HG02759 (cell line): ENCODE measurements at regions not wholly inside any gene's neighbourhood (a gene's known extent, or its start where the extent isn't known, plus 50 kb on each side); places are given as distances from the start of the nearest gene placed in this dataset.

ENCODE experiments used
- ATAC-seq: cut with Tn5 transposase; IDR thresholded peaks from one replicate; pipeline ENCODE4 v1.9.1; 2021; ENCODE audit warnings: mild to moderate bottlenecking, moderate library complexity; ENCODE audit not compliant: unreplicated experiment

DNA sequence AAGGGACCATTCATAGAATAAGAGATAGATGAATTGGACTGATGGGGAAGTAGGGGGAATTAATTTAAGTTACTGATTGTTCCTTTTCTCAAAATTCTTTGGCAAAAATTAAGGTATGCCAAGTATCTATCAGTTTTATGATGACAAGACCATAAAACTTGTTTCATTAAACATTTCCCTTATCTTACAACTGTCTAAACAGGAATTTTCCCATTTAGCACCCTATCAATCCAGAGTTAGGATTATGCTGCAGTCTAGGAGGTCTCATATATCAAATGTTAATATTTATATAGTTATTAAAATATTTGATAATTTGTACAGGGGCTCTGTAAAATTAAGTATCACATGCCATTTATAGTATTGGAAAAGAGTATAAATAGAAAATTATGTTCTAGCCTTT, 51.5 kb upstream of the ARID1B start:
- no peak for ATAC-seq

DNA sequence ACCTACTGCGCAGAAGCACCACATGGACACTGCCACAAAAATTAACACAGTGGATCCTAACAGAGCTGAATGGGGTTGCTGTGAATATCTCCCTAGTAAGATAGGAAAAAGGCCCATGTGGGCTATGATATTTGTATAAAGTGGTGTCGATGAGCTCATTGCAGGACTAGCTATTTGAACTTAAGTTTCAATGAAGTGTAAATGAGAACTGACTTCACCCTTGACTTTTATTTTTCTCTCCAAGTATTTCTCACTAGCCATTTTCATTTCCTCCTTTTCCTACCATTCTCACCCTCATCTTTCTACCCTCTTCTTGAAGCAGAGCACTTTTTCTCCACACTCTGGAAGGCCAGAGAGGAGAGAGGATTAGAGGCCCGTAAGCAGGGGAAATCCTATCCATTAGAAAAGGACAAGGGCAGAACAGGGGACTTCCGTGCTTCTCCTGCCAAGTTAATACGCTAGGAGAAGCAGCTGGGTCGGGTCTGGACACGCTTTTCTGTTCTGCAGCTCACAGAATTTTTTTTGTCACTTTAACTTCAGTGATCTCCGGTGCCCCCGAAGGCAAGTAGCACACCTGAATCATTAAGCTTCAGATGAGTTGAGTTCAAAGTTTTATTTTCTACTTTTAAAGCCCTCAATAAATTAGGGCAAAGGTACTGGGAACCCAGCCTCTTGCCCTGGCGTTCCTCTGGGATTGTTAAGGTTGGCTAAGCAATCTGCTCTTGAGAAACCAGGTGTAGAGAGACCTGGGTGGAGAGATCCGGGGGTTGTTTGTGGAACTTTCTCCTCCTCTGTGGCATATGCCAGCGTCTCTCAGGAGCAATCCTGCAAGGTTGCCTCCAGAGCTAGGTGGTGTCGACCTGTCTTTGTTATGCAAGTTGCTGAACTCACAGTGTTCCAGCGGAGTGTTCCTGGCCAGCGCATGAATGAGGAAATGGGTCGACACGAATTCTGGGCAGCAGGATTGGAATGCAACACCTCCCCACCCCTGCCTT, 56.2 kb upstream of the ARID1B start:
- peak; percentile 41 for ATAC-seq

DNA sequence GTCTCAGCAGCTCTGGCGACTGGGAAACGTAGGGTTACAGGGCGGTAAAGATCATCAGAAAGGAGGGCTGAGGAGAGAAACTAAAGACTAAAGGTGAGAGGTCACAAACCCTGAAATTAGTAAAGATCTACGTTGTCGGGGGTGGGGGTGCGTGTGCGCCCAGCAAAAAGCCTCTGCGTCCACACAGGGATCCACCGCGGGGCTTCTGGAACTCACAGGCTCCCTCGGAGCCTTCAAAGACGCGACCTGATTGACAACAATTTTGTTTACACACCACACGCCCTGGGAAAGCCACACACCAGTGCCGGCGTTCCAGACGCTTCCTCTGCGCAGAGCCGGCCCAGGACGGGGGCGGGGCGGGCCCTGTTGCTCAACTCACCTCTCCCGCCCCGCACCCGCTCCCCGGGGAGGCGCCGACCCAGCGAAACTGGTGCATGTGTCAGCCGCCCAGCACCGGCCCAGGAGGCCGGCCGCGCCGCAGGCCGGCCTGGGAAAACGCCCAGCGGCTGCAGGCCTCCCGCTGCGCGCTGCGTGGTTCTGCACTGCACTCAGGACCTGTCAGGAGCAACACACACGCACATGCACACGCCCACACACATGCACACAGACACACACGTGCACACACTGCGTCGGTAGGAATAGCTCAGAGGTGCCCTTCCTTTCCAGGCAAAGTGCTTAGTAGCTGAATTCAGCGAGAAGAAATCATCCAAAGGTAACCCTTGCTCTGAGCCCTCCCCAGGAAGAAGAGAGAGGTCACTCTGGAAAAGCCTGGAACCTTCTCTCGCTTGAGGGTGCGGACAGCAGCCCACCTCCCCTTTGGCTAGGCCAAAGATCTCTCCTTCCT, 57.2 kb upstream of the ARID1B start:
- ATAC-seq: peak; percentile 90

DNA sequence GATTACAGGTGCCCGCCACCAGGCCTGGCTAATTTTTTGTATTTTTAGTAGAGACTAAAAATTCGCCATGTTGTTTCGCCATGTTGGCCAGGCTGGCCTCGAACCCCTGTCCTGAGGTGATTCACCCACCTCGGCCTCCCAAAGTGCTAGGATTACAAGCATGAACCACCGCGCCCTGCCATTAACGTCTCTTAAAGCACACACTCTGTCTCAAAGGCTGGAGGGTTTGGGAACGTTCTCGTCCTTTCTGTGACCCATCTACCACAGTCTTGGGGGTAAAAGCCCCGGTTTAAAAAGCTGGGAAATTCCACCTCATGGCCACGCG, 57.8 kb upstream of the ARID1B start:
- ATAC-seq: no peak

DNA sequence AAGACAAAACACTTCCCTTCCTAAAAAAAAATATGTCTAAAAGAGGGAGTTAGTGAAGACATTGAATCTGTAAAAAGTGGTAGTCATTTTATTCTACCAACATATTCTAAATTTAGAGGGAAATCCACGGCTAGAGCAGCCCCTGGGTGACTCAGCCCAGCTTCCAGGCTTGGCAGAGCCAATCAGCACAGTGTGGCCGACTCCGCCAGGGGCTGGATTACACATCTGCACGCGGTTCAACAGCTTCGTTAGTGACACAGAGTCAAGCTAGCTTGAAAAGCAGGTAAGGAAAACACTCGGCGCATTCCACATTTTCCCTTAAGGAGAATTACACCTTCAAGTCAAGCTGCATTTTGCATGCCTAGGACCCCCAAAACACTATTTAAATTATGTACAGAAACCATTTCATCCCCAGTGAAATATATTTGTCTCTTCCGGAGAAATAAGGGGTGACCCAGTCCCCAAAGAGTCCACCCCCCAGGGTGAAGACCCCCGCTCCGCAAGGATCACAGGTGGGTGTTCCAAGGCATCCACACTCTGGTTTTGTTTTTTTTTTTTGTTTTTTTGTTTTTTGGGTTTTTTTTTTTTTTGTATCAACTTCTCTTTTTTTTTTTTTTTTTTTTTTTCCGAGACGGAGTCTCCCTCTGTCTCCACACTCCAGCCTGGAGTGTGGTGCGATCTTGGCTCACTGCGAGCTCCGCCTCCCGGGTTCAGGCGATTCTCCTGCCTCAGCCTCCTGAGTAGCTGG, 58.4 kb upstream of the ARID1B start:
- no peak for ATAC-seq

DNA sequence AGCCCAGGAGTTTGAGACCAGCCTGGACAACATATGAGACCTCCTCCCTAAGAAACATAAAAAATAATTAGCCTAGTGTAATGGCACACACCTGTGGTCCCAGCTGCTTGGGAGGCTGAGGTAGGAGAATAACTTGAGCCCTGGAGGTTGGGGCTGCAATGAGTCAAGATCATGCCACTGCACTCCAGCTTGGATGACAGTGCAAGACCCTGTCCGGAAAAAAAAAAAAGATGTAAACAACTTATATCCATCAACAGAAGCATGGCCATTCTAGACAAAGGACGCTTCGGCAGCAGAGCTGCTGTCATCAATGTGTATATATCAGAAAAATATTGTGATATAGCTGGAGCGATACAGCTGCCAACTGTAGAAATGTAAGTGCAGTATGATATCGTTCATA, 59.6 kb upstream of the ARID1B start:
- ATAC-seq: no peak

DNA sequence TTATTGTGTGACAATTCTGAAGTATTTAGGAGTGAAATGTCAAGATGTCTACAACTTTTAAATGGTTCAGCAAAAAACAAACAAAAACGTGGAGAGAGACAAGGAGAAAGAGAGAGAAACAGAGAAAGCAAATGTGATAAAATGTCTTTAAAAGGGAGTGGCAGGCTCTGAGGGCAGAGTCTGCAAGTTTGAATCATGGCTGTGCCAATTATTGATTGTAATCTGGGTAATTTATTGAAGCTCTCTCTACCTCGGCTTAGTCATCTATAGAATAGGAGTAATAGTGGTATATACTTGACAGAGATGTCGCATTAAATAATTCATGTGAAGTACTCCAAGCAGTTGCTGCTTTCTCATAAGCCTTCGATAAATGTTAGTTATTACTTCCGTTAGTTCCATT, 61.3 kb upstream of the ARID1B start:
- ATAC-seq: no peak

DNA sequence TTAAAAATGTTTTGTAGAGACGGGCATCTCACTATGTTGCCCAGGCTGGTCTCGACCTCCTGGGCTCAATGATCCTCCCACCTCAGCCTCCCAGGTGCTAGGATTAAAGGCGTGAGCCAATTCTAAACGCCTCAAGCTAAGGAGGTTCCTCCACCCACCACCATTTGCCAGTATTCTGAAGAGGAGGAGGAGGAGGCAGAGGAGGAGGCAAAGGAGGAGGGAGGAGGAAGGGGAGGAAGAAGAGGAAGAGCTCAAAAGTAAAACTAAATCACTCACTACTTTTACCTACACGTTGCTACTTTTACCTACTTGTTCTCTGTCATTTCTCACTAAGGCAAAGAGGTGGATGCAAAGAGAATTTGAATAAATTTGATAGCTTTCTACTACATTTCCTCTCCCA, 63.6 kb upstream of the ARID1B start:
- no peak for ATAC-seq

DNA sequence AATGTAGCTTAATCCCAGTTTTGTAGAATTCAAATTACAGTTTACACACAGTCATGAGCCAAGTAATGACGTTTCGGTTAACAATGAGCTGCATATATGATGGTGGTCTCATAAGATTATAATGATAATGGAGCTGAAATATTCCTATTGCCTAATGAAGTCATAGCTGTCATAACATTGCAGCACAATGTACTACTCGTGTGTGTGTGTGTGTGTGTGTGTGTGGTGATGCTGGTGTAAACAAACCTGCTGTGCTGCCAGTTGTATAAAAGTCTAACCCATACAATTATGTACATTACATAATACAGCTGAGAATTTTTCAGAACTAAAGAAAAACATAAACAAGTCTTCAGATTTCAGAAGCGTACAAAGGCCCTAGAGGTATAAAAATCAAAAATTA, 66.7 kb upstream of the ARID1B start:
- no peak for ATAC-seq

DNA sequence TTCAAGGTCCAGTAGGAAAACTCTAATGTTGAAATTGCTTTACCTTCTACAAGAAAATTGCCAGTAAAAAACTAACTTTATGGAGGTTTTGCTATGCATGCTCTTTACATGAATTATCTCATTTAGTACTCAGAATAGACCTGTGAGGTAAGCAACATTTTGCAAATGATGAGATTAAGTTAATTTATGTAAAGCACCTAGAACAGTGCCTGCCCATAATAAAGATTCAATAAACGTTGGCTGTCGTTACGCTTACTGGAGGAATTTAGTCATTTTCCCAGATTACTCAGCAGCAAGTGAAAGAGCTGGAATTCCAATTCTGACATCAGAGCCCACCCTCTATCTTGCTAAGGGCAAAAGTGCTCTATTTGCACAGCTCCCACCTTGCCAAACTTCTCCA, 69.4 kb upstream of the ARID1B start:
- no peak for ATAC-seq

DNA sequence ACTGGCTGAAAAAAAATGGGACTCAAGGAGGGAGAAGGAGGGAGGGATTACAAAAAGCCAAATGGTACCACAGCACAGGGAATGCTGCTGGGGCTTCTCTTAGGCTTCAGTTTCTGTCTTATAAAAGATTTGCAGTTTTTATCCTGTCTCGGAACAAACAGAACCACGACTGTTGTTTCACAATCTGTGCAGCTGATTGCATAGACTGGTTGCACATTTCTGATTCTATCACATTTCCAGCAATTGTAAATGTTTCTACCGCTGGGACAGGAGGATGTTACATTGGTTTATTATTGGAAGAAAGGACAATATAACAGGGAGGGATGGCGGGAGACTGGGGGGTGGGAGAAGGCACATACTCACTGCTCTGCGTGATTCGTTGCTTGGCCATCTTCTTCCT, 73.5 kb upstream of the ARID1B start:
- ATAC-seq: no peak

DNA sequence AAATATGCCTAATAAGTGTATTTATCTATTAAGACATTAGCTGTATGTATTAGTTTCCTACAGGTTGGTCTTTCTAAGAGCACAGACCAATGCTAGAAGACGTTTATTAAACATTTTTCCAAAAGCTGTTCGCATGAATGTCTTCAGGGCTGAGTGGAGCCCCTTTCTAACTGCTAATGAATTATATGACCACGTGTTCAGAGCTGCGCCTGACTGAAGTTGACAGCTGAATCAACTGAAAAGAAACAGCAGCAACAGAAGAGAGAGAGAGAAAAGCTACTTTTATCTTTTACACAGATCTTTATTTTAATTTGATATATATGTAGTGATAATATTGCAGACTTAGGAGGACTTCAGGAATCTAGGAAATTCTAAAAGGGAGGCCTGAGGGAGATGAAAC, 75.2 kb upstream of the ARID1B start:
- no peak for ATAC-seq

DNA sequence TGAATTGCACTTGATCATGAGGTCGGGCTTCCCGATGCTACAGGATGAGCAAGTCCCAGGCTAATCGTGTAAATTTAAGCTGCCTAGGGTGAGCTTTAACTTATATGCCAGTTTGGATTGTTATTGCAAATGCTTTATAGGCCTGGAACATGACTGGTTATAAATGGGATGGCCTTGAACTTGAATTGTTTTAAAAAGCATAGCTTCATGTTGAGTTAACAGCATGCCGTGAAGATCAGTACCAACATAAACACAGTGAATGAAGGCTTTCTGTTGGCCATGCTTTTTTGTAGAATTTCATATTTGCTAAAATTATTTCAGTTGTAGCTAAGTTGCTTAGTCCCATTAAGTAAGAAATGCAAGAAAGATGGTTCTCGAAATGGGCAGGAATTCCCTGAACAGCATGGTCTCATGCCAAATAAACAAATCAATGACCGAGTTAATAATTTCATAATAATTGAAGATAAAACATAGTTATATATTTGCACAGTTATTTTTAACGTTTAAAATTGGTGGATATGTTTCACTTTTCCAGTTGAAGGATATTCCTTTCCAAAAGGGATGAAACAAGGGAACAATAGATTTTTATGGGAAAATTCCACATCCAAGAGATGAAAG, 76.6 kb upstream of the ARID1B start:
- ATAC-seq: no peak

DNA sequence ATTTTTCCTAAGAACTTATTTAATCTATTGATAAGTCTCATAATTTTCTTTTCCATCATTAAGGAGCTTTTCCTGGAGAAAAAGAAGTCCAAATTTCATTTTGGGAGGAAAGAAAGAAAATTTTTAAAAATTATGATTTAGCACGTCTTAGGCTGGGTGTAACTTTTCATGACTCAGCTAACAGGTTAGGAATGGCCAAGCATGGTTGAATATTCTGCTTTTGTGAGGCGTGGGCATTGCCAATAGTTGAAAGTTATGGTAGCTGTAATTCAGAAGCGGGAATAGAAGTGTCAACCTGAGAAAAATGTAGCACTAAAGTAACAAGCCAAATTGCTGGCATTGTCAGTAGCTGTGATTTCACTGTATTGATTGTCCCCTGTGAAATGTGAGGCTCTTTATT, 77.2 kb upstream of the ARID1B start:
- no peak for ATAC-seq

DNA sequence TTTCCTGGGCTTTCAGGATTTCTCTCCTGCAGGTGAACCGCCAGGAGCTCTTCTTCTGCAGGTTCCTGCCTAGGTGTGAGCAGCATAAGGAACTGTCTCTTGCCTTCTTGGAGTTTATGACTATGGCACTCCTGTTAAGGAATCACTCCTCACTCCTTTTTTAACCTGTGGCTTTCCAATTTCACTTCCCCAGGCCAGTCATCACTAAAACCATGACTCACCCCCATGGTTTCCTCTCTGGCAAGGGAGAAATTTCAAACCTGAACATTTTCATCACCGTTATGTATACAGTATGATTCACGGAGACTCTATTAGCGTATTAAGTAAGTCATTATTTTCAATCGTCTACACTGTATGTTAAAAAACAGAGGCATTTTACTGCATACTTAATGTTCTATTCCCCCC, 78.2 kb upstream of the ARID1B start:
- ATAC-seq: peak; percentile 51

DNA sequence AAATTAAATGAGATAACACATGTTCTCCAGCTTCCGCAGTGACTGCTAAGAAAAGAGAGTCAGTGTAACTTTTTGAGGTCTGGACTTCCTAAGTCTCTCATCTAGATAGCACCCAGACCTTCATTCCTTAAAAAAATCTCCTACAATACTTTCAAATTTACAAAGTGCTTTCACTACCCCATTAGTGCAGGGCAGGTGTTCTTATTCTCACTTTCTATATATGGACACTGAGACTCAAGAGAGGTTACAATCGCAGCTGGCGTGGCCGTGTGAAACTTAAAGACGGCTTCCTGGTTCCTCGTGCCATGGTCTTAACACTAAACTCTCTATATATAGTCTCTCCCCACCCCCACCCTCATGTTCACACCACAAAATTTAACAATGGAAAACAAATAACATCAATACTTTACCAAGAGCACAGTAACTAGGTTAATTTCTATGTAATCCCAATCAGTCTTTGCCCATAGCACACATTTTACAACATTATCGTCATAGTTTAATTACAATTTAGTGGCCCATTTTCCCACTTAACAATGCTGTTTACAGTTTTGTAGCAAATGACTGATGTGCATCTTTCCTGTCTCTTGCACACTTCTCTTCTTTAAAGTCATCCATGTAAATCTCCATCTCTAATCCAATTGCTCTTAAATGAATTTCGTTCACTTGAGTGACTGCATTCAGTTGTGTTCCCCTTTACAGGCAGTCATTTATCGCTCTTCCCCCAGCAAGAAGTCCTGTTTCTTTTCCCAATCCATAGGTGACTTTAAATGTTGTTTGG, 78.8 kb upstream of the ARID1B start:
- ATAC-seq: peak; percentile 77

DNA sequence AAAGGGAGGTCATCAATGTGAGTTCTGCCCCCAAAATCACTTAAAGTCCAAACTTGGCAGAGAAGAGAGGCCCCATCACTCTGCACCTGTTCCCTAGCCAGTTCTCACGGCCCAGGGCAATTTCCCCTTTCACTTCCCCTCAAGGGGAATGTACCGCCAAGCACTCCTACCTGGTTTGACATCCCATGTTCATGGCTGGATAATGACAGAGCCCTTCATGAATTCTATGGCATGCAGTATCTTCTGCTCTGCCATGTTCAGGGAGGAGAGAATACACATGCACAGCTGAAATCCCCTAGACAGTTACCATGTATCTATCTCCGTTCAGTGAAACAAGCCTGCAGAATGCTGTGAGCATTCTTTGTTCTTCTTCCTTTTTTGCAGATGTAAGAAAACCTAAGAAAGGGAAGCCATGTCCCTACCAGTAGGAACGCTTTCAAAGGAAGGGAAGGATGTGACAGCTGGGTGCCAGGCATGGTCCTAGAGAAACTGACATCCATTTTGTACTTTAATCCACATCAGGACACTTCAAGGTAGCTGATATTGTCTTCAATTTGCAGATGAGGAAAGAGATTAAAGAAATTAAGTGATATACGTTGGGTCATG, 79.8 kb upstream of the ARID1B start:
- peak; percentile 46 for ATAC-seq

DNA sequence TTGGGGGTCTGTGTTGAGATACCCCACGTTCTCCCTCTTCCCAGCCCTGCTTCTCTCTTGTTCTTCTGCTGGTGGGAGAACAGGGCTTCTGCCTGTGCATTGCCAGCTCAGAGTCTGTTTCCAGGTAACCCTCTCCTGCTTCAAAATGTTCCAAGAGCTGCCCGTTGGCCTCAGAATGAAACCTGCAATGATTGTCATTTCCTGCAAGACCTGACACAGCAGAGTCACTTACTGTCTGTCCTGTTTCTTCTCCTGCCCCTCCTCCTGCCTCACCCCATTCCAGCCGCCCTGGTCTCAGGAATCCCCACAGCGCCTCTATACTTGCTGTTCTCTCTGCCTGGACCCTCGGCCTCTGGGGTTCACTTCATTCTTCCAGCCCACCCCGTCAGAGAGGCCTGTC, 81.4 kb upstream of the ARID1B start:
- no peak for ATAC-seq

DNA sequence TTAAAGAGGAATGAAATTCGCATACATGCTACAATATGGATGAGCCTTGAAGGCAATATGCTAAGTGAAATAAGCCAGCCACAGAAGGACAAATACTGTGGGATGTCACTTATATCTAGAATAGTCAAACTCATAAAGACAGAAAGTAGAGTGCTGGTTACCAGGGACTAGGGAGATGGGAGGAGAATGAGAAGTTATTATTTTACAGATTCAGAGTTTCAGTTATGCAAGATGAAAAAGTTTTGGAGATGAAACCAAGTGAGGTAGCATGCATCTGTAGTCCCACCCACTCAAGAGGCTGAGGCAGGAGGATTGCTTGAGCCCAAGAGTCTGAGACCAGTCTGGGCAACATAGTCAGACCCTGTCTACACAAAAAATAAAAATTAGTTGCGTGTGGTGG, 82.5 kb upstream of the ARID1B start:
- ATAC-seq: peak; percentile 14

DNA sequence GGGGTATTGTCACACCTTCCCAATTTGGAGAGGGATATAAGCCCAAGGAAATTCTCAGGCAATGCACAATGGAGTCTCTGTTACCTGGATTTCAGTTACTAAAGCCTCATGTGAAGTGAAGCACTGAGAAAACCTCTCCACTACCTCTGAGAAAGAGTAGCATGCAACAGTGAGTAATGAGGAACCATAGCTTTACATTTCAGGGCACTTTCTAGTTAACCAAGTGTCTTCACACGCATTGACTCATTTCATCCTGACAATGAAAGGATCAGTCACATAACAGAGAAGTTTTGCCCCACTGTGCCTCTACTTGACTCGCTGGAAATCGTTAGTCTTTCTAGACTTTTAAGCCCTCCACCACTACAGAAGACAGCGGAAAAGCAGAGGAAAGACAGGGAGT, 86.2 kb upstream of the ARID1B start:
- ATAC-seq: peak; percentile 56
